Keratinocyte (primary cell): ENCODE measurements at regions not wholly inside any gene's neighbourhood (a gene's known extent, or its start where the extent isn't known, plus 50 kb on each side); places are given as distances from the start of the nearest gene placed in this dataset.

Experiments used
- DNase-seq: peaks from one replicate; pipeline ENCODE4 v3.0.0-alpha.2; 2011; ENCODE audit warnings: low read depth, missing footprints, low spot score
- FAIRE-seq: peaks from 2 replicates; lab custom pipeline; 2011; peaks lifted over from hg19 to GRCh38; lab: Jason Lieb, UNC
- H2AFZ ChIP-seq: 2 replicates; pipeline ENCODE4 v1.6.0; 2012; ENCODE audit warnings: low read length, control low read depth, inconsistent platforms; ENCODE audit not compliant: control insufficient read depth
- H3K27ac ChIP-seq: 2 replicates; pipeline ENCODE4 v1.5.1; 2011; ENCODE audit warnings: low read length; ENCODE audit not compliant: control insufficient read depth, insufficient read depth
- H3K27me3 ChIP-seq: 3 replicates; pipeline ENCODE4 v1.6.0; 2011; ENCODE audit warnings: low read length; ENCODE audit not compliant: control insufficient read depth, insufficient read depth; ENCODE audit errors: extremely low read depth
- H3K36me3 ChIP-seq, 2 experiments: 2 replicates in 1 of 2; 3 replicates in 1 of 2; pipeline ENCODE4 v1.5.1; 2011; ENCODE audit warnings: low read length in 2 of 2, mild to moderate bottlenecking in 1 of 2; ENCODE audit not compliant: control insufficient read depth in 2 of 2, insufficient read depth in 2 of 2; ENCODE audit errors: extremely low read depth in 1 of 2
- H3K4me1 ChIP-seq: 3 replicates; pipeline ENCODE4 v1.5.1; 2011; ENCODE audit warnings: low read length; ENCODE audit not compliant: control insufficient read depth, insufficient read depth; ENCODE audit errors: extremely low read depth
- H3K4me2 ChIP-seq: 3 replicates; pipeline ENCODE4 v1.6.0; 2011; ENCODE audit warnings: low read depth, low read length; ENCODE audit not compliant: control insufficient read depth, insufficient read depth; ENCODE audit errors: extremely low read depth
- H3K4me3 ChIP-seq, 3 experiments: fragments of 200-600 bp in 1 of 3; sonication (generic) in 1 of 3; 2 replicates in 2 of 3; 3 replicates in 1 of 3; pipeline ENCODE4 v1.5.1; 2011 to 2016; ENCODE audit warnings: low read length in 3 of 3, mild to moderate bottlenecking in 3 of 3, control low read depth in 2 of 3, inconsistent platforms in 1 of 3, low read depth in 1 of 3, mixed read lengths in 1 of 3, mixed run types in 1 of 3, moderate library complexity in 1 of 3; ENCODE audit not compliant: control insufficient read depth in 2 of 3, insufficient read depth in 2 of 3; ENCODE audit errors: extremely low read depth in 1 of 3
- H3K79me2 ChIP-seq: 2 replicates; pipeline ENCODE4 v1.6.0; 2012; ENCODE audit warnings: low read length; ENCODE audit not compliant: control insufficient read depth, insufficient read depth
- H3K9ac ChIP-seq: 3 replicates; pipeline ENCODE4 v1.6.0; 2011; ENCODE audit warnings: low read length; ENCODE audit not compliant: control insufficient read depth, insufficient read depth; ENCODE audit errors: extremely low read depth
- H3K9me1 ChIP-seq: 3 replicates; pipeline ENCODE4 v1.6.0; 2011; ENCODE audit warnings: low read length; ENCODE audit not compliant: control insufficient read depth, insufficient read depth; ENCODE audit errors: extremely low read depth
- H3K9me3 ChIP-seq: 2 replicates; pipeline ENCODE4 v1.5.1; 2012; ENCODE audit warnings: low read depth, low read length; ENCODE audit not compliant: control insufficient read depth
- H4K20me1 ChIP-seq: 3 replicates; pipeline ENCODE4 v1.6.0; 2011; ENCODE audit warnings: low read length; ENCODE audit not compliant: control insufficient read depth, insufficient read depth; ENCODE audit errors: extremely low read depth
- CTCF ChIP-seq, 3 experiments: IDR thresholded peaks in 1 of 3; conservative IDR thresholded peaks in 1 of 3; optimal IDR thresholded peaks in 1 of 3; 2 replicates in 2 of 3; 3 replicates in 1 of 3; pipeline versions ENCODE3 to v1.5.1; 2011; ENCODE audit warnings: low read length in 3 of 3, mild to moderate bottlenecking in 3 of 3, moderate library complexity in 2 of 3, control low read depth in 1 of 3, inconsistent platforms in 1 of 3; ENCODE audit not compliant: insufficient read depth in 2 of 3; ENCODE audit errors: extremely low read depth in 1 of 3
- EZH2 ChIP-seq: IDR thresholded peaks from one replicate; pipeline ENCODE4 v1.6.1; 2012; ENCODE audit warnings: inconsistent platforms, mild to moderate bottlenecking, low read length, moderate library complexity
- dilution Hi-C: fragments of 300-500 bp; cut with MboI; formaldehyde crosslinking; loops from one replicate; pipeline ENCODE4 v1.7.0; 2020; ENCODE audit warnings: low sequenced_read_pairs; ENCODE audit not compliant: extremely low pct_ligation_motif_present

- Histone ChIP-seq H3K9me1 (no peaks in the 10 kb centered on the region), H2AFZ (no peak overlapping the region), H3K79me2 (no peaks in the 10 kb centered on the region), H3K36me3 (no peaks in the 10 kb centered on the region), H3K4me1 (no peaks in the 10 kb centered on the region), H3K27me3 (no peaks in the 10 kb centered on the region), H3K9ac (no peak overlapping the region), H3K4me3 (no peak overlapping the region), H3K27ac (no peak overlapping the region), H3K9me3 (no peaks in the 10 kb centered on the region), H4K20me1 (no peaks in the 10 kb centered on the region), H3K4me2 (no peak overlapping the region)
- no peak for DNase-seq
- TF ChIP-seq CTCF (optimal IDR thresholded peaks at IDR 0.05 in 1 of 3, IDR thresholded peaks at IDR 0.05 in 1 of 3, conservative IDR thresholded peaks at IDR 0.05 in 1 of 3; ENCODE audit: extremely low read depth in 1 of 3, insufficient read depth in 2 of 3, low read length in 3 of 3), result no peak
- TF ChIP-seq EZH2, result no peak
- dilution Hi-C loops, result no loop called here
- no peak for FAIRE-seq
Observed at GRCh38 chr6:137334094-137334493, 114.9 kb upstream of the IFNGR1 start.

DNA sequence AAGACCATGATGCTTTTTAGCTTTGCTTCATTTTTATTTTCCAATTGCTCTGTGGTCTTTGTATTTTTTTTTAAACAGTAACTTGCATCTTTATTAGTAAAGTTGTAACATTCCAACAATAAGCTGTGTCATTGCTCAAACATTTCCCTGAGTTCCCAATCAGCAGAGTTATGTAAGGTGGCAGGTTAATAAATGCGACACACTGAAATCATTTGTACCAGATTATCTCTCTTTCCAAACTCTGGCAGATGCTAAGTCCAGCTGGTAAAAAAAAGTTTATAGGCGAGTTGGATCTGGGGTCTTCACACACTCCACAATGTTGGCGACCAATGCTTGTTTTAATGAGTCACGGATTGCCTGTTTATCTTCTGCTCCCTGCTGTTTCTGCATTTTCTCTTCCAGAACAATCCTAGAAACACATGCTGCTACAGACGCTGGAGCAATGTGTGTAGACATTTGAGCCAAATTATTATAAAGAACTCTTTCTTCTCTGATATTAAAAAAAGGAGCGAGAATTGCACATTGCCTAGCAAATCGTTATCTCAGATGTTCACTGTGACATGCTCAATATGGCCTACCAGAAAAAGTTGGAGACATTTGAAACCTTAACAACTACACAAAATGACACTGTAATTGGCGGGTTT, 113.6 kb upstream of the IFNGR1 start:
- Histone ChIP-seq H3K9me1 (no peaks in the 10 kb centered on the region), H3K79me2 (no peaks in the 10 kb centered on the region), H3K36me3 (no peaks in the 10 kb centered on the region), H3K9me3 (no peaks in the 10 kb centered on the region), H3K9ac (no peak overlapping the region), H3K4me3 (no peak overlapping the region), H3K27me3 (no peaks in the 10 kb centered on the region), H3K4me2 (no peak overlapping the region), H3K4me1 (no peaks in the 10 kb centered on the region), H4K20me1 (no peaks in the 10 kb centered on the region), H3K27ac (no peak overlapping the region), H2AFZ (no peak overlapping the region)
- DNase-seq (no peak), FAIRE-seq (no peak)
- dilution Hi-C loops, result no loop called here
- TF ChIP-seq EZH2, result no peak
- no peak for TF ChIP-seq CTCF (optimal IDR thresholded peaks at IDR 0.05 in 1 of 3, IDR thresholded peaks at IDR 0.05 in 1 of 3, conservative IDR thresholded peaks at IDR 0.05 in 1 of 3; ENCODE audit: extremely low read depth in 1 of 3, insufficient read depth in 2 of 3, low read length in 3 of 3)
